ENCODE measurements at regions not wholly inside any gene's neighbourhood (a gene's known extent, or its start where the extent isn't known, plus 50 kb on each side); places are given as distances from the start of the nearest gene placed in this dataset.

DNA sequence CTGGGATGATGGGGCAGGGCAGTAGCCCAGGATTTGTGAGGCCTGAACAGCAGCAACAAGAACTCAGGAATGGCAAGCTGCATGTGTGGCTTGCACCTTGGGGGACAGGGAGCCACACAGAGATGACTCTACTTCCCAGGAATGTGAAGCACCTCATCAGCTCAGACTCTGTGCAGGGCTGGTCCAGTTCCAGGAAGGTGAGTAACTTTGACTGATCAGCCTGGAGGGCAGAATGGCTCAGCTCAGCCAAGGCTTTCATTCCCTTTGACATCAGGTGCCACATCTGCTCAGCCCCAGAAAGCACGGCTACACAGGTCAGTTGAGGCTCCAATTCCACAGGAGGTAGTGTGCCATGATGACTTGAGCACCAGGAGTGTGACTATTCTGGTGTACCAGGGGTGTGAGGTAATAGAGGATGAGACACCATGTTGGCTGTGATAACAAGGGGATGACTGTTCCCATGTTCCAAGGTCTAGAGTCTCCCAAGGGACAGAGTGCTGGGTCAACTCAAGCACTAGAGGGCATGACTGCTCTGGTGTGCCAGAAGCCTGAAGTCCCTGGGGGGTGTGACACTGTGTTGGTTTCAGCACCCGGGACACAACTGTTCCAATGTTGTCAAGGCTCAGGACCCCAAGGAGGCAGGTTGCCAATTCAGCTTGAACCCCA, 625.8 kb upstream of the ADGRL2 start:
- Histone ChIP-seq H2AFZ (ENCODE audit: low read length) (no peak overlapping the region), H3K4me2 (ENCODE audit: low read depth, low read length) (no peak overlapping the region), H3K4me3 (replicated peaks in 1 of 3; ENCODE audit: insufficient read depth in 1 of 3, low read depth in 2 of 3, low read length in 3 of 3) (no peak overlapping the region), H3K27ac (ENCODE audit: extremely low read length, insufficient read depth, low read length) (no peak overlapping the region), H3K79me2 (ENCODE audit: insufficient read depth, low read length) (no peaks in the 10 kb centered on the region), H4K20me1 (ENCODE audit: insufficient read depth, low read length) (no peaks in the 10 kb centered on the region), H3K4me1 (ENCODE audit: insufficient read depth, low read length) (no peaks in the 10 kb centered on the region), H3K9ac (ENCODE audit: insufficient read depth, low read depth, low read length) (no peak overlapping the region), H3K9me3 (ENCODE audit: low read length) (peaks cover 79% of the 10 kb centered on the region), H3K36me3 (replicated peaks in 1 of 2; ENCODE audit: control insufficient read depth in 1 of 2, insufficient read depth in 2 of 2, low read length in 2 of 2) (no peaks in the 10 kb centered on the region), H3K27me3 (ENCODE audit: control insufficient read depth in 1 of 2, insufficient read depth in 2 of 2, low read length in 2 of 2) (no peaks in the 10 kb centered on the region)
- no peak for TF ChIP-seq ZBTB3 (CRISPR knock-in tag; IDR thresholded peaks at IDR 0.05; ENCODE audit: borderline replicate concordance, low read depth)
- TF ChIP-seq KDM1A (CRISPR knock-in tag; IDR thresholded peaks at IDR 0.05) = no peak
- TF ChIP-seq, protein P1, sequence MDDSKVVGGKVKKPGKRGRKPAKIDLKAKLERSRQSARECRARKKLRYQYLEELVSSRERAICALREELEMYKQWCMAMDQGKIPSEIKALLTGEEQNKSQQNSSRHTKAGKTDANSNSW (CRISPR knock-in tag; IDR thresholded peaks at IDR 0.05; ENCODE audit: borderline replicate concordance) = no peak
- TF ChIP-seq, protein P2, sequence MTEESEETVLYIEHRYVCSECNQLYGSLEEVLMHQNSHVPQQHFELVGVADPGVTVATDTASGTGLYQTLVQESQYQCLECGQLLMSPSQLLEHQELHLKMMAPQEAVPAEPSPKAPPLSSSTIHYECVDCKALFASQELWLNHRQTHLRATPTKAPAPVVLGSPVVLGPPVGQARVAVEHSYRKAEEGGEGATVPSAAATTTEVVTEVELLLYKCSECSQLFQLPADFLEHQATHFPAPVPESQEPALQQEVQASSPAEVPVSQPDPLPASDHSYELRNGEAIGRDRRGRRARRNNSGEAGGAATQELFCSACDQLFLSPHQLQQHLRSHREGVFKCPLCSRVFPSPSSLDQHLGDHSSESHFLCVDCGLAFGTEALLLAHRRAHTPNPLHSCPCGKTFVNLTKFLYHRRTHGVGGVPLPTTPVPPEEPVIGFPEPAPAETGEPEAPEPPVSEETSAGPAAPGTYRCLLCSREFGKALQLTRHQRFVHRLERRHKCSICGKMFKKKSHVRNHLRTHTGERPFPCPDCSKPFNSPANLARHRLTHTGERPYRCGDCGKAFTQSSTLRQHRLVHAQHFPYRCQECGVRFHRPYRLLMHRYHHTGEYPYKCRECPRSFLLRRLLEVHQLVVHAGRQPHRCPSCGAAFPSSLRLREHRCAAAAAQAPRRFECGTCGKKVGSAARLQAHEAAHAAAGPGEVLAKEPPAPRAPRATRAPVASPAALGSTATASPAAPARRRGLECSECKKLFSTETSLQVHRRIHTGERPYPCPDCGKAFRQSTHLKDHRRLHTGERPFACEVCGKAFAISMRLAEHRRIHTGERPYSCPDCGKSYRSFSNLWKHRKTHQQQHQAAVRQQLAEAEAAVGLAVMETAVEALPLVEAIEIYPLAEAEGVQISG (CRISPR knock-in tag; IDR thresholded peaks at IDR 0.05) = no peak
- TF ChIP-seq TARDBP (CRISPR knock-in tag; IDR thresholded peaks at IDR 0.05) = no peak
- TF ChIP-seq ZNF296 (CRISPR knock-in tag; conservative IDR thresholded peaks at IDR 0.05) = no peak
- no peak for TF ChIP-seq ASH2L (IDR thresholded peaks at IDR 0.05; ENCODE audit: insufficient read length, low read depth, low read length)
- TF ChIP-seq JUND (CRISPR knock-in tag; IDR thresholded peaks at IDR 0.05) = no peak
- no peak for TF ChIP-seq NONO (IDR thresholded peaks at IDR 0.05)
- no peak for TF ChIP-seq NONO (CRISPR knock-in tag; conservative IDR thresholded peaks at IDR 0.05)
- TF ChIP-seq FOXO1 (CRISPR knock-in tag; IDR thresholded peaks at IDR 0.05) = no peak
- TF ChIP-seq PLRG1 (conservative IDR thresholded peaks at IDR 0.05) = no peak
- TF ChIP-seq HES4 (CRISPR knock-in tag; IDR thresholded peaks at IDR 0.05; ENCODE audit: borderline replicate concordance) = no peak
- no peak for TF ChIP-seq FOXK2 (IDR thresholded peaks at IDR 0.05)
- no peak for TF ChIP-seq HOXA3 (CRISPR knock-in tag; IDR thresholded peaks at IDR 0.05)
- no peak for TF ChIP-seq ZSCAN30 (CRISPR knock-in tag; IDR thresholded peaks at IDR 0.05)
- no peak for TF ChIP-seq NFYC (CRISPR knock-in tag; IDR thresholded peaks at IDR 0.05)
- TF ChIP-seq, protein P3, sequence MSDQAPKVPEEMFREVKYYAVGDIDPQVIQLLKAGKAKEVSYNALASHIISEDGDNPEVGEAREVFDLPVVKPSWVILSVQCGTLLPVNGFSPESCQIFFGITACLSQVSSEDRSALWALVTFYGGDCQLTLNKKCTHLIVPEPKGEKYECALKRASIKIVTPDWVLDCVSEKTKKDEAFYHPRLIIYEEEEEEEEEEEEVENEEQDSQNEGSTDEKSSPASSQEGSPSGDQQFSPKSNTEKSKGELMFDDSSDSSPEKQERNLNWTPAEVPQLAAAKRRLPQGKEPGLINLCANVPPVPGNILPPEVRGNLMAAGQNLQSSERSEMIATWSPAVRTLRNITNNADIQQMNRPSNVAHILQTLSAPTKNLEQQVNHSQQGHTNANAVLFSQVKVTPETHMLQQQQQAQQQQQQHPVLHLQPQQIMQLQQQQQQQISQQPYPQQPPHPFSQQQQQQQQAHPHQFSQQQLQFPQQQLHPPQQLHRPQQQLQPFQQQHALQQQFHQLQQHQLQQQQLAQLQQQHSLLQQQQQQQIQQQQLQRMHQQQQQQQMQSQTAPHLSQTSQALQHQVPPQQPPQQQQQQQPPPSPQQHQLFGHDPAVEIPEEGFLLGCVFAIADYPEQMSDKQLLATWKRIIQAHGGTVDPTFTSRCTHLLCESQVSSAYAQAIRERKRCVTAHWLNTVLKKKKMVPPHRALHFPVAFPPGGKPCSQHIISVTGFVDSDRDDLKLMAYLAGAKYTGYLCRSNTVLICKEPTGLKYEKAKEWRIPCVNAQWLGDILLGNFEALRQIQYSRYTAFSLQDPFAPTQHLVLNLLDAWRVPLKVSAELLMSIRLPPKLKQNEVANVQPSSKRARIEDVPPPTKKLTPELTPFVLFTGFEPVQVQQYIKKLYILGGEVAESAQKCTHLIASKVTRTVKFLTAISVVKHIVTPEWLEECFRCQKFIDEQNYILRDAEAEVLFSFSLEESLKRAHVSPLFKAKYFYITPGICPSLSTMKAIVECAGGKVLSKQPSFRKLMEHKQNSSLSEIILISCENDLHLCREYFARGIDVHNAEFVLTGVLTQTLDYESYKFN (CRISPR knock-in tag; conservative IDR thresholded peaks at IDR 0.05) = no peak
- no peak for TF ChIP-seq ZNF564 (CRISPR knock-in tag; IDR thresholded peaks at IDR 0.05)
- no peak for TF ChIP-seq ZNF549 (CRISPR knock-in tag; IDR thresholded peaks at IDR 0.05)
- intact Hi-C loops (cut with micrococcal nuclease; ENCODE audit: unreplicated experiment) = no loop called here
- in situ Hi-C loops (cut with HindIII; ENCODE audit: extremely low pct_ligation_motif_present, low pct_unique_long_range_greater_than_20kb) = no loop called here
- POLR2A ChIA-PET = no interaction called here
- FAIRE-seq = no peak
- WGBS (ENCODE audit: low lambda C conversion rate) = no CpG with 5 or more reads among the region's 2 CpGs
- CTCF ChIA-PET (ENCODE audit: low intra/inter-chr PET ratio, low total read pairs) = no interaction called here
- no peak for DNase-seq (ENCODE audit: low spot score)
- no TSS peak for BruUV-seq (replicated peaks)
- no peak for ATAC-seq

Data from HepG2 (cell line).